GM18511 (cell line): ENCODE measurements at regions not wholly inside any gene's neighbourhood (a gene's known extent, or its start where the extent isn't known, plus 50 kb on each side); places are given as distances from the start of the nearest gene placed in this dataset.

Source experiments
- ATAC-seq: cut with Tn5 transposase; IDR thresholded peaks from one replicate; pipeline ENCODE4 v1.9.1; 2021; ENCODE audit warnings: mild to moderate bottlenecking, moderate library complexity; ENCODE audit not compliant: unreplicated experiment

- ATAC-seq, result no peak
These were observed 68.3 kb upstream of the GJB5 start for GRCh38 chr1:34686531-34686930.

GRCh38 chr1:34688006-34688741, 66.7 kb upstream of the GJB5 start:
- ATAC-seq, result no peak

GRCh38 chr1:34690269-34690668, 64.6 kb upstream of the GJB5 start:
- ATAC-seq, result no peak

GRCh38 chr1:34693081-34693480, 61.8 kb upstream of the GJB5 start:
- ATAC-seq, result no peak

GRCh38 chr1:34694383-34694782, 60.5 kb upstream of the GJB5 start:
- ATAC-seq, result no peak

GRCh38 chr1:34695580-34695979, 59.3 kb upstream of the GJB5 start:
- ATAC-seq, result no peak

GRCh38 chr1:34696230-34696629, 58.6 kb upstream of the GJB5 start:
- no peak for ATAC-seq

GRCh38 chr1:34696981-34697380, 57.9 kb upstream of the GJB5 start:
- ATAC-seq, result no peak

- ATAC-seq, result no peak
These were observed 57.0 kb upstream of the GJB5 start for GRCh38 chr1:34697818-34698217.

- ATAC-seq, result no peak
These were observed 53.4 kb upstream of the GJB5 start for GRCh38 chr1:34701326-34702060.
